ENCODE measurements at regions not wholly inside any gene's neighbourhood (a gene's known extent, or its start where the extent isn't known, plus 50 kb on each side); places are given as distances from the start of the nearest gene placed in this dataset.
"Not testable (repeated sequence)": the region's sequence is repeated elsewhere in the genome, so short reads cannot be mapped to it uniquely, and the experiment has no call there.

DNA sequence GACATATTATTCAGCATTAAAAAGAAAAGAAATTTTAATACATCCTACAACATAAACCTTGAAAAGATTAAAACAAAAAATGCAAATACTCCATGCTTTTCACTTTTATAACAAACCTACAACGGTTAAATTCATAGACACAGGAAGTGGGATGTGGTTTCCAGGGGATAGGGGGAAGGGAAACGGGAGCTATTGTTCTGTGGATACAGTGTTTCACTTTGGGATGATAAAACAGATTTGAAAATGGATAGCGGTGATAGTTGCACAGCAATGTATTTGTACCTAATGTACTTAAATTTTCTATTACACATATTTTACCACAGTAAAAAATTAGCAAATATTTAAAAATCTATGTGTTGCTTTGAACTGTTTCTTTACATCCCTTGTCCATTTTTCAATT, 368.0 kb downstream of the CDY2B start:
- DNase-seq = not testable (repeated sequence)

DNA sequence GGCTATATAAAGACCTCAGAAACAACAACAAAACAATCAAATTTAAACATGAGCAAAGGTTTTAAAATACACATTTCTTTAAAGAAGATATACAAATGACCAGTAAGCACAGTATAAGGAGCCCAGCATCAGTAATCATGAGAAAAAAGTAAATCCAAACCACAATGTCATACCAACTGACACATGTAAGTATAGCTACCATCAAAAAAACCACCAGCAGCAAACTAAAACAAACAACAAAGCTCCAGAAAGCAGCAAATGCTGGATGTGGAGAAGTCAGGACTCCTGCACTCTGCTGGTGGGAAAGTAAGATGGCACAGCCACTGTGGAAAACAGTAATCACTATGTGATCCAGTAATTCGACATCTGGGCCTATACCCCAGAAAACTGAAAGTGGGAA, 368.5 kb downstream of the CDY2B start:
- not testable (repeated sequence) for DNase-seq

- not testable (repeated sequence) for DNase-seq
Measured at GRCh38 chrY:17505834-17506233, 374.2 kb downstream of the CDY2B start.

DNA sequence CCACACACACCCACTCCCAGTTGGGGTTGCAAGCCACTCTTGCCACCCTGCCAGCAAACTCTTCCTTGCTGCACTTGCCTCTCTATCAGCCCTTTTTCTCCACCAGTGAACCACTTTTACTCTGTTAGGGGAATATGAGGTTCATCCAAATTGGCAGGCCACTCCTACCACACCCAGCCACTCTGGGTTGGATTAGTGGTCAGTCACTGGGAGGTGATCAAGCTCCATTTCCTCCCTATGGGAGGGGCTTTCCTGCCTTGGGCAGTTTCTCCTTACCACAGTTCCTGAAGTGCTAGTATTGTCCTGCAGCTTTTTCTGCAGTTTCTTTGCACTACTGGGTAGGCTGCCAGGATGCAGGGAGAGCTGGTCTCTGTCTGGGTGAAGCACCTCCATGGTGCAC, 395.3 kb downstream of the CDY2B start:
- DNase-seq = not testable (repeated sequence)

DNA sequence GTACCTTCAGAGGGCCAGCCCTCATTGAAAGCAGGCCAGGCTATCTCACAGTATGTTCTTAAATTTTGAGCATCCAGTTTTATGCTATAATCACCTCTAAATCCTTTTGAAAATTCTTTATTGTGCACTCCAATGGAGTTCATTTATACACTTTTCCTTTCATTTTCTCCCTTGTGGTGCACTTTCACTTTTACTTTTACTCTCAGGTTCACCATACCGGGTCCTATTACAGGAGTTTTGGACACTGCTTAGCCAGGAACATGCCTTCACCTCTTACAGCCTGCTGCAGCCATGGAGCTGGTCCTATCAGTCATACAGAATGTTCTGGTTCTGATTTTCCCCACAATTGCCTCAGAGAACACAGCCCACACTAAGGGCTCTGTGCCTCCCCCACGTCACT, 395.9 kb downstream of the CDY2B start:
- not testable (repeated sequence) for DNase-seq

GRCh38 chrY:17481389-17482022, 398.5 kb downstream of the CDY2B start:
- DNase-seq = not testable (repeated sequence)

DNA sequence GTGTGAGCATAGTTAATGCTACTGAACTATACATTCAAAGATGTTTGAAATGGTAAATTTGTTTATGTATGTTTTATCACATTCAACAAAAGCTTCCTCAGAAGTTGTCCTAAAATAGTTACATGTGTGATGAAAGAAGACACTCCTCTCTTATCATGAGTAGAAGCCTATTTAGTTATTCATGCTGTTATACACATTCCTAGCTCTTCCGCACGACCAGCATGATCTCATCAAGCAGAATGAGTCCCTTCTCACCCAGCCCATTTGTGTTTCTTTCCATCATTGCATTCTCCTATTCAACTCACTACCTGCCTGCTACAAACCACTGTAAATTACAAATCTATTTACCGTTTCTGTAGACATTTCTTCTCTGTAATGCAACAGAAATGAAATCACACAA, 408.0 kb downstream of the CDY2B start:
- DNase-seq = not testable (repeated sequence)

- DNase-seq = not testable (repeated sequence)
Measured at GRCh38 chrY:17459753-17460152, 420.3 kb downstream of the CDY2B start.

- DNase-seq = peak in 1 of 2 donors; percentile 9
Measured at GRCh38 chrY:17430570-17431166, 449.4 kb downstream of the CDY2B start.

DNA sequence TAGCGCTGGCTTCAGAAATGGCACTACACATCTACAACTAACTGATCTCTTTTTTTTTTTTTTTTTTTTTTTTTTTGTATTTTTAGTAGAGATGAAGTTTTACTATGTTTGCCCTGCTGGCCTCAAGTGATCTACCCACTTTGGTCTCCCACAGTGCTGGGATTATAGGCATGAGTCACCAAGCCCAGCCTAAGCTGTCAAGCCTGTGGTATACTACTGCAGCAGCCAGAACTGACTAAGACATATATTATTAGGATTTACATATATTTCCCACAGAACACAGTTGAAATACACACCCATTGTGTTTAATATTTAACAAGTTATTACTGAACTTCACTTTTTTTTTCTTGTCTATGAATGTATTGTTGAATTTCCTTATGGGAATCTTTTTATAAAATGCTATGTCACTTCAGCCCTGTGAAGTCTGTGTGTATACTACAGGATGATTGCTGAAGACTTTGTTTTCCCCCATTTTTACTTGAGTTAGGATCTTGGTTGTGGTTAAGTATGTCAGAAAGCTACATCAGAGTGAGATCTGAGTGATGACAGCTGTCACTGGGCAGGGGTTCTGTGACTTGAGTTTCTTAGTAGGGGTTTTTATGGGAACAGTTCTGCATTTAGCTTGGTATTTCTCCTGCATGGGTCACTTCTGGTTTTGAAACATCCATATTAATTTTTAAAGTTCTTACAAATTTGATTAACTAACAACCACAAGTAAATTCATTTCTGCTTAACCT, 481.5 kb downstream of the CDY2B start:
- DNase-seq = no peak

DNA sequence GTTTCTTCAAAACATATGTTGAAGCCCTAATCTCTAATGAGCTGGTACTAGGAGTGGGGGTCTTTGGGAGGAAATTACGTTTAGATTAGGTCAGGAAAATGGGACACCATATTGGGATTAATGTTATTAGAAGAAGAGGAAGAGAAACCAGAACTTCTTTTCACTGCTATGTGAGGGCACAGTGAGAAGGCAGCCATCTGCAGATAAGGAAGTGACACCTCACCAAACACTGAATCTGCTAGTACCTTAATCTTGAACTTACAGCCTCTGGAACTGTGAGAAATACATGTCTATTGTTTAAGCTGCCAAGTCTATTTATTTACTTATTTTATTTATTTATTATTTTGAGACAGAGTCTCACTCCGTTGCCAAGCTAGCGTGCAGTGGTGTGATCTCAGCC, 482.4 kb downstream of the CDY2B start:
- DNase-seq = no peak

- no peak for DNase-seq
Measured at GRCh38 chrY:17381431-17382070, 498.5 kb downstream of the CDY2B start.

DNA sequence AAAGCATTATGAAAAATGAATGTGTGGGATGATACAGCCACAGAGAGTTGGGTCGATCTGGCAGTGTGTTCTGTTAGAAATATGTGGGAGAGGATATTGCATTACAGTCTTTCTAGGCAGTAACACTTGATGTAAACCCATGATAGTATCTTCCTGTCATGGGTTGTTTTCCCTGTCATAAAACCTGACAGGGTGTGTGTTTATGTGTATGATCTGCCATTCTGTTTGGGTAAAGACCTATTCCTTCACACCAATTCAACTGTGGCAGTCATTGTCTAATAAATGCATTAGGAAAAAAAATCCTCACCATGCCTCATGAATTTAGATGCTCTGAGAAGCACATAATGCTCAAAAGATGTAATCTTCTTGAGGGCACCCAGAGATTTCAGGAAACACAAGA, 501.7 kb downstream of the CDY2B start:
- DNase-seq = no peak

GRCh38 chrY:17368413-17368812, 511.6 kb downstream of the CDY2B start:
- no peak for DNase-seq

DNA sequence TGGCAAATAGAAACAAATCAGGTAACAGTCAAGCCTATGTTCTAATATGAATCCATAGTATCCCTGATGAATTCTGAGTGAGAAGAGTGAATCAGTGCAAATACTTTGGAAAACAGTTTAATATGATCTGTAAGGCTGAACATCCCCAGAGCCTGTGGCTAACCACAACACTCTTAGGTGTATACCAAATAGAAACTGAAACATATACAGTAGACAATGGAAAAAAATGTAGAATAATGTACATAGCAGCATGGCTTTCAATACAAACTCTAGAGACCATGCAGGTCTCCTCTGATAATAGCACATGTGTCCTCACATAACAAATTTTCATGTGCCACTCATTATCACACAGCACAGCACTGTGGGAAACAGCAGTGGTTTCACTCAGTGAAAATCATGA, 513.6 kb downstream of the CDY2B start:
- no peak for DNase-seq

GRCh38 chrY:17339028-17339427, 541.0 kb downstream of the CDY2B start:
- DNase-seq = no peak

GRCh38 chrY:17330733-17331132, 549.3 kb downstream of the CDY2B start:
- DNase-seq = no peak

- DNase-seq = no peak
Measured at GRCh38 chrY:17319916-17320315, 560.1 kb downstream of the CDY2B start.

DNA sequence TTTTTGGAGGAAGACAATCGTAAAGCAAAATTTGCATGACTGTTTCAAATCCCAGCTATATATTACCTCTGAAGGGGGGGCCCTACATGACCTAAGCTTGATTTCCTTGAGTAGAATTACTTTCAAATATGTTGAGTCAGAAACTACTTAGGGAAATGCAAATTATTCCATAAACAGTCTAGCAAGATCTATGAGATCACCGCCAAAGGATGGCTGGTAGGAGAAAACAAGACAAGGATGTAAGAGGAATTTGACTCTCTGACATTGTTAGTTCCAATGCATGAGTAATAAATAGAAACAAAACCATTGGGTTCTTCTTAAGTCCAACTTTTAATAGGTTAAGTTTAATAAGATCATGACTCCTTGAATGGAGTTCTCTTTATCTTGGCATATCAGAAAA, 561.4 kb downstream of the CDY2B start:
- no peak for DNase-seq

DNA sequence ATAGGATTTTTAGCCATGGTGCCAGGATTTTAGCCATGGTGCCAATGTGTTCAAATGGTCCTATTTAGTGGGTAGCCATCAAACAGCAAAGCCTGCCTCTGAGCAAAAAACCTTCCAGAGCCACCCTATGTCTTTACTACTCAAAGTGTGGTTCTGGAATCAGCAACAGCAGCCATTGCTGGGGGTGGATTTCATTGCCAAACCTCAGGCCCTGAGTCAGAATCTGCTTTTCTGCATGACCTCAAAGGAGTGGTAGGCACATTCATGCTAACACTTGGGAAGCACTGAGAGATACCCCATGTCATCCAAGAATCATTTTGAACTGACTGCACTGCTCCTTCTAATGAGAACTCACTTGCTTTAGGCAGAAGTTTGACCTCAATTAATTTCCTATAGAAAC, 603.0 kb downstream of the CDY2B start:
- no peak for DNase-seq

- no peak for DNase-seq
Measured at GRCh38 chrY:17259497-17259896, 620.5 kb downstream of the CDY2B start.

DNA sequence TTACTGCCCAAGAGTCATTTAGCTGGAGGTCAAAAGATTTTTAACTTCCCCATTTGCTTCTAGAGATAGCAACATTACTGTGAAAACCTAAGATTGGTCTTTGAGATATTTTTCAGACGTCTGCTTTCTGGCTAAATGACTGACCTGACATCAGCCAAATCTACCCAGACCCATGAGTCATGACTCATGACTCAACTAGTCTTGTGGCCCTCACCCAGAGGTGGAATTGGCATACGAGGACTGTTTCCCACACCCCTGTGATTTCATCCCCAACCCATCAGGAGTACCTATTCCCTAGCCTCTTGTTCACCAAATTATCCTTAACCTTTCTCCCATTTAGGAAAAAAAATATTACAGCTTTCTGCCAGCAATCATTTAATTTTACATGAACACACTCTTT, 641.6 kb downstream of the CDY2B start:
- DNase-seq = no peak

GRCh38 chrY:17235769-17236168, 644.3 kb downstream of the CDY2B start:
- DNase-seq = no peak
